HCEC 1CT (cell line): ENCODE measurements at regions not wholly inside any gene's neighbourhood (a gene's known extent, or its start where the extent isn't known, plus 50 kb on each side); places are given as distances from the start of the nearest gene placed in this dataset.
A peak's percentile ranks its signal among the peaks of the same experiment; 100 is the strongest.
"Not testable (repeated sequence)": the region's sequence is repeated elsewhere in the genome, so short reads cannot be mapped to it uniquely, and the experiment has no call there.

ENCODE experiments used
- DNase-seq: peaks from one replicate; pipeline ENCODE4 v3.0.0-alpha.2; 2017

DNA sequence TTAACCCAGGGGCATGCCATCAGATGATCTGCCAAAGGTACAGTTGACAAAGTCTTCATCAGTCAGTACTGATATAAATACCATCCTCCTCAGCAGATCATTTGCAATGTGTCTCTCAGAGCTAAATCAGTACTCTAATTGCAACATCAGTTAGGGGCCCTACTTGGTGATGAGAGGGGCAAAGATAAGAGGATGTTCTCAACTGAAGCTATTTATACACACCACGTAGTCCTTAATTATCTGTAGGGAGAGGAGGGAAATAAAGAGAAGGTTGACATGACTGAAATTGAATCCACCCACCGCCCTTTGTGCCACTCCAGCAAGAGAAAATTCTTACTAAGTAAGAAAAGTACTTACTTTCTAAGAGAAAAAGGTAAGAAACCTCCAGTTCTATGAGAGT lies 157.8 kb upstream of the NUDT4 start:
- no peak for DNase-seq

DNA sequence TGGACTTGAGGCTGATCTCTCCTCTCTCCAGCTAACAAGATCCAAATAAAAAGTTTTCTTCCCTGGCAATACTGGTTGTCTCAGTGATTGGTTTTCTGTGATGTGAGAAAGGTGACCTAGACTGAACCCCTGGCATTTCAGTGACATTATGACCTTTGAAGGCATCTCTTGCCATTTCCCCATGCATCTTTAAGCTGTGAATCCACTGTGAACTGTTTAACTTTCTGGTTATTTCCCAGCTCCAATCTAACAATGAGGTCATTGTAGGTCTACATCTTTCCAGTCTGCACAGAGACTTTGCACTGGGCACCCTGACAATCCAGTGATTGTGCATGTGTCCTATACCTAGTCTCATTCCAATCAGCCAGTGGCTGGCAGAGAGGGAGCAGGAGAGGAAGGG lies 155.9 kb upstream of the NUDT4 start:
- DNase-seq, result no peak

DNA sequence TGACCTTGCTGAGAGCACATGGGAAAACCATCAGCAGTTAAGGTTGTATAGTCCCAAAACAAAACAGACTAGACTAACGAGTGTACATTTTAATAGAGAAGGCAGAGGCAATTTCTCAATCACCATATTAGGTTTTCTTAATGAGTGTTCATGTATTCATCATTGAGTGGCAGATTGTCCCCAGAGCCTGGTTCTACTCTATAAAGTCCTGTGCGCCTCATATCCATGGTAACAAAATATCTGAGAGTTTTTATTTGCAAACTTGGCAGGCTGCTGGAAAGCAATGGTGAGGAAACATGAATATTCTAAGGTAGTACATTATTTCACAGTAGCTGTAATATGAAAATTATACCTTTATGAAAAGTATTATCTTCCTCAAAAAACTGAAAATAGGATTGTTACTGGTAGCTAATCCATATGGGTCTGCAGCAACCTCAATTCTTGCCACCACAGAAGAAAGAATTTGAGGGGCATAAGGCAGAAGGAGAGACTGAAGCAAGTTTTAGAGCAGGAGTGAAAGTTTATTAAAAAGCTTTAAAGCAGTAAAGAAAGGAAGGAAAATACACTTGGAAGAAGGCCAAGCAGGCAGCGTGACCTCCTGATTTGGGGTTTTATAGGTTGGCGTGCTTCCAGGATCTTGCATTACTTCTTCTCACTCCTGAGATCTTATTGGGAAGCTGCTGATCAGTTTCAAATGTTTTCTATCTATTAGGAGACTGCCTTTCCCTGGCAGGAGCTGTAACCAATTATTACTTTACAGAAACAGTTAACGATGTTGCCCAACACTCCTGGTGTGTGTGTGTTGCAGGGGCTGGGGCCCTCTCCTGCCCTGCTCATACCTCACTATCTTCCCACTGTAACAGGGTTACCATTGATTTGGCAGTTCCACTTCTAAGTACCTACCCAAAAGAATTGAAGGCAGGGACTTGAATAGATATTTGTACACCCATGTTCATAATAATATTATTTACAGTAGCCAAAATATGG lies 154.0 kb upstream of the NUDT4 start:
- peak; percentile 27 for DNase-seq

DNA sequence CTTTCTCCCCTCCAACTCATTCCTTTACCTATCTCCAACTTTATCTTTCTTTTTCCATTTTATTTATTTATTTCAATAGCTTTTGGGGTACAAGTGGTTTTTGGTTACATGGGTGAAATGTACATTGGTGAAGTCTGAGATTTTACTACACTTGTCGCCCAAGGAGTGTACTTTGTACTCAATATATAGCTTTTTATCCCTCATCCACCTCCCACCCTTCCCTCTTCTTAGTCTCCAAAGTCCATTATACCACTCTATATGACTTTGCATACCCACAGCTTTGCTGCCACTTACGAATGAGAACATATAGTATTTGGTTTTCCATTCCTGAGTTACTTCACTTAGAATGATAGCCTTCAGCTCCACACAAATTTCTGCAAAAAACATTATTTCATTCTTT lies 152.6 kb upstream of the NUDT4 start:
- DNase-seq, result no peak

- peak; percentile 46 for DNase-seq
Measured at GRCh38 chr12:93226361-93226760, 151.4 kb upstream of the NUDT4 start.

- DNase-seq, result peak; percentile 95
Measured at GRCh38 chr12:93229494-93230325, 148.0 kb upstream of the NUDT4 start.

GRCh38 chr12:93230326-93230720 lies 147.4 kb upstream of the NUDT4 start:
- DNase-seq, result no peak

GRCh38 chr12:93231938-93232337 lies 145.8 kb upstream of the NUDT4 start:
- DNase-seq, result no peak

GRCh38 chr12:93234641-93235040 lies 143.1 kb upstream of the NUDT4 start:
- no peak for DNase-seq

GRCh38 chr12:93235881-93236280 lies 141.8 kb upstream of the NUDT4 start:
- DNase-seq, result no peak

DNA sequence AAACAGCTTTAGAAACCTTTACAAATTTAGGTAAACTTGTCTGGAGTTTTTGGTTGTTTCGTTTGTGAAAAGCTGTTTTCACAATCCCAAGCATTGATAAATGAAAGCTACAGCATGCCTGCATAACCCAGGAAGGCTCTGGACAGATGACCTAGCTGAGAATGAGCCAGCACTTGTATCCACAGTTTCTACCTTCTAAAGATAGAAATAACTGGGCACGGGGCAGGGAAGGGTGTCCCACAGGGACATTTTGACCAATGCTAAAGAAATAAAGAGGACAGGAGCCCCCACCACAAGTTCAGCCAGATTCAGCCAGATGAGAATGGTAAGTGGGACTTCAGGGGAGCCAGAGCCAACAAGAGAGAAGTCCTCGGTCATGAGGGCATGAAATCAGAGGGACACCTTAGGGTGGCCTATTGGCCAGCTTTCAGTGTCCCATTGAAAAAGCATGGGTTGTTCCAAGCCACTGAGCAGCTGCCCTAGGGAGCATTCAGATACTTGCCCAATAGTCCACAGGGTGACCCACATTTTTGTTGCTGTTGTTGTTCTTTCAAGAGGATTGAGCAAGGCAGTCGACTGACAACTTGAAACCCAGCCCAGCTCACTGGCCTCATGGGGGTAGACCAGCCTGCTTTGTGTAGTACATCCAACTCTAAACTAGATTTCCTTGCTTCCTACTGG lies 140.3 kb upstream of the NUDT4 start:
- peak; percentile 16 for DNase-seq

- not testable (repeated sequence) for DNase-seq
Measured at GRCh38 chr12:93238512-93239262, 139.0 kb upstream of the NUDT4 start.

DNA sequence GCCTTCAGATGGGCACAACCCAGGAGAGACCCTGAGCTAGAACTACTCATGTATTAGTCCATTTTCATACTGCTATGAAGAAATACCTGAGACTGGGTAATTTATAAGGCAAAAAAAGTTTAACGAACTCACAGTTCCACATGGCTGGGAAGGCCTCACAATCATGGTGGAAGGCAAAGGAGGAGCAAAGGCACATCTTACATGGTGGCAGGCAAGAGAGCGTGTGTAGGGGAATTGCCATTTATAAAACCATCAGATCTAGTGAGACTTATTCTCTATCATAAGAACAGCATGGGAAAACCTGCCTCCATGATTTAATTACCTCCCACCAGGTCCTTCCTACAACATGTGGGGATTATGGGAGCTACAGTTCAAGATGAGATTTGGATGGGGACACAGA lies 137.9 kb upstream of the NUDT4 start:
- not testable (repeated sequence) for DNase-seq

DNA sequence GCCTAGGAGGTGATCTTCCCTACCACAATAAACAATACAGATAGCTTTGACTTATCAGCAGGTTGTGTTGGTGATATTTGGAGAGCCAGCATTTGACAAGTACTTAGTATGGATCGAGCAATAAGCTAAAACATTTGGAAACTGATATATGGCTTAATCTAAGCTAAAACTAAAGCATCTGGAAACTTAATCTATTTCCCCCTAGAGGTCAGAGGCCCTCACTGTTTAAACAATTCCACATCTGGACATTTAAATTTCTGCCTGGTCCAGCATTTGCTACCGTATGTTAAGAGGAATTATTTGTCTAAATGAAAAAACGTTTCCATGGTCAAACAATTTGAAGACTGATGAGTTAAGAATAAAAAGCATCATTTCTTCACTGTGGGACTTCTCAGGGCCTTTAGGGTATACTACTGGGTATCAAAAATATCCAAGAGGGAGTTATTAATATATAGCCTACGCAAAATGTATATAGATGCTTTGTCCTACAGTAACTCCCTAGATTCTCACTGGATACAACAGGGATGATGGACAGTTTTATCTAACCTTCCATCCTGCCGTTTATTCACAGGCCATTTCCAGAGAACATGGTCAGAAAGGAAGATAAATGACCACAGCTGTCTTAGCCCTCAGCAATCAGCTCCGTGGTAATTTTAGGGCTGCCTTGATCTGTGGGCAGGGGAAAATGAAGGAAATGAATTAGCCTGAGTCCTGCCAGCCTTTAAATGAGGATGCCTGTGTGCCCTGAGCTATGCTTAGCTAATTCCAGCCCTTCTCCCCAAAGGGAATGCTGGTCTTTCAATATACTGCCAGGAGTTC lies 135.4 kb upstream of the NUDT4 start:
- peak; percentile 24 for DNase-seq

DNA sequence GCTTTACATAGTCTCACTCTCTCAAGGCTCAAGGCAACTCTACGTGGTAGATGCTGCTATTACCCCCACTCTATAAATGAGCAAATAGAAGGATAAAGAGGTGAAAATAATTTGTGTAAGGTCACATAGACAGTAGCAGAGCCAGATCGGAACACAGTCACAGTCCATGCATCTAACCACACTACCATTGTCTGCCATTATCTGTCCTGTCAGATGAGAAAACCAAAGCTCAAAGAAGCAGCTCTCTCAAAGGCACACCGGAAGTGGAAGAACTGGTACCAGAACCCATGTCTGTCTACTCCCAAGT lies 134.4 kb upstream of the NUDT4 start:
- DNase-seq, result no peak

- peak; percentile 80 for DNase-seq
Measured at GRCh38 chr12:93243689-93244513, 133.8 kb upstream of the NUDT4 start.

GRCh38 chr12:93244514-93245077 lies 133.1 kb upstream of the NUDT4 start:
- DNase-seq, result no peak

GRCh38 chr12:93245543-93245942 lies 132.2 kb upstream of the NUDT4 start:
- DNase-seq, result no peak

GRCh38 chr12:93247313-93247991 lies 130.3 kb upstream of the NUDT4 start:
- no peak for DNase-seq

GRCh38 chr12:93252221-93252620 lies 125.5 kb upstream of the NUDT4 start:
- DNase-seq, result no peak
